ENCODE measurements at regions not wholly inside any gene's neighbourhood (a gene's known extent, or its start where the extent isn't known, plus 50 kb on each side); places are given as distances from the start of the nearest gene placed in this dataset.

DNA sequence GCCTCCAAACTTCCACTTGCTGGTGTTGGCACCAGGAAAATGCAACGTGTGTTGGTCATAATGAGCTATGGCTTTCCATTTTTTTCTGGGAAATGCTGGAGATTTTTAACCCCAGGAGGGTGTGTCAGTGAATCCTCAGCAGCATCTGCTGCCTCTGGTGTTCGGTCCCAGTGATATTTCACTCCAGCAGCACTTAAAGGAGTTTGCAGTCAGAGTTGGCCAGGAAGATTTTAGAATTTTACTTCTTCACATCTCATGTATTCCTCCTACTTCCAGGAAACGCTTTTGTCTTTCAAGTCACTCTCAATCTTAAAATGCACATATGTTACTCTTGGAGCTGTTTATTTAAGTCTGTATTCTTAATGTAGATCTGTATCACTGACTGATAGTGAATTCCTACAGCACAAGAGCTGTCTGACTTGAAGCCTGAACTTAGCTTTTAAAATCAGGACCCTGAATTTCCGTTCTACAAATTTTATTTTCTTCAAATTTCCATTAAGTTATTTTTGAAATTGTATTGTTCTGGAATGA lies 903.4 kb upstream of the SLC10A2 start:
- TF ChIP-seq CTCF (IDR thresholded peaks at IDR 0.05; ENCODE audit: borderline replicate concordance, extremely low read depth, low read length, poor library complexity, severe bottlenecking) = no peak
- TF ChIP-seq EZH2 (IDR thresholded peaks at IDR 0.05; ENCODE audit: borderline replicate concordance, low read depth, low read length, severe bottlenecking) = no peak
- H3K4me1 ChIP-seq (ENCODE audit: insufficient read depth, low read length) = no peaks in the 10 kb centered on the region
- H3K4me2 ChIP-seq (ENCODE audit: insufficient read depth, low read length) = no peak overlapping the region
- no peak for DNase-seq
- H3K36me3 ChIP-seq (ENCODE audit: insufficient read depth, low read length) = no peaks in the 10 kb centered on the region
- H4K20me1 ChIP-seq (ENCODE audit: insufficient read depth, low read length) = no peaks in the 10 kb centered on the region
- H3K79me2 ChIP-seq (ENCODE audit: insufficient read depth, low read length) = no peaks in the 10 kb centered on the region
- H2AFZ ChIP-seq (ENCODE audit: low read depth, low read length) = no peak overlapping the region
- no peak overlapping the region for H3K27ac ChIP-seq (ENCODE audit: low read length)
- no peaks in the 10 kb centered on the region for H3K9me3 ChIP-seq (ENCODE audit: insufficient read depth, low read length, severe bottlenecking)
- peaks cover 2% of the 10 kb centered on the region for H3K27me3 ChIP-seq (ENCODE audit: insufficient read depth, low read length, poor library complexity)
- H3K4me3 ChIP-seq (ENCODE audit: low read depth in 1 of 2, low read length in 2 of 2) = no peak overlapping the region
- no peak overlapping the region for H3K9ac ChIP-seq (ENCODE audit: low read depth, low read length)
- no peak for ATAC-seq (ENCODE audit: insufficient read depth, low read depth)

- Histone ChIP-seq H3K36me3 (ENCODE audit: insufficient read depth, low read length) (no peaks in the 10 kb centered on the region), H3K4me1 (ENCODE audit: insufficient read depth, low read length) (no peaks in the 10 kb centered on the region), H3K9me3 (ENCODE audit: insufficient read depth, low read length, severe bottlenecking) (no peaks in the 10 kb centered on the region), H3K4me3 (ENCODE audit: low read depth in 1 of 2, low read length in 2 of 2) (no peak overlapping the region), H3K27ac (ENCODE audit: low read length) (no peak overlapping the region), H3K27me3 (ENCODE audit: insufficient read depth, low read length, poor library complexity) (peaks cover 2% of the 10 kb centered on the region), H4K20me1 (ENCODE audit: insufficient read depth, low read length) (no peaks in the 10 kb centered on the region), H3K79me2 (ENCODE audit: insufficient read depth, low read length) (no peaks in the 10 kb centered on the region), H3K9ac (ENCODE audit: low read depth, low read length) (no peak overlapping the region), H2AFZ (ENCODE audit: low read depth, low read length) (no peak overlapping the region), H3K4me2 (ENCODE audit: insufficient read depth, low read length) (no peak overlapping the region)
- ATAC-seq (ENCODE audit: insufficient read depth, low read depth) (no peak), DNase-seq (no peak)
- TF ChIP-seq CTCF (IDR thresholded peaks at IDR 0.05; ENCODE audit: borderline replicate concordance, extremely low read depth, low read length, poor library complexity, severe bottlenecking) = no peak
- no peak for TF ChIP-seq EZH2 (IDR thresholded peaks at IDR 0.05; ENCODE audit: borderline replicate concordance, low read depth, low read length, severe bottlenecking)
Measured at GRCh38 chr13:103965506-103966243, 899.5 kb upstream of the SLC10A2 start.

DNA sequence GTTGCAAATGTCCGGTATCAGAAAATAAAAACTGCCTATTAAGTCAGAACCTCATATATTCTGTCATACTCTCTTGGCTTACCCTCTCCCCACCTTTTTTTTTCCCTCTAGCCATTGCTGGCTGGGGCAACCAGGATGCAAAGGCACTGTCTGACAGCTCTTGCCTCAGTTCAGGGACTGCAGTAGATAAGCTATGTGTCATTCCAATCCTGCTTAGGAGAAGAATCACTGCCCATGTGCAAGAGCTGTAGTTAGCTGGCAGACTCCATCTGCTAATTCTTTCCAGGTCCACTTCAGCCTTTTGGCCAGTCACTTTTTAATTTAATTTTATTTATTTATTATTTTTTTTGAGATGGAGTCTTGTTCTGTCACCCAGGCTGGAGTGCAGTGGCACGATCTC lies 895.6 kb upstream of the SLC10A2 start:
- ATAC-seq (ENCODE audit: insufficient read depth, low read depth) (no peak), DNase-seq (no peak)
- no peak for TF ChIP-seq EZH2 (IDR thresholded peaks at IDR 0.05; ENCODE audit: borderline replicate concordance, low read depth, low read length, severe bottlenecking)
- TF ChIP-seq CTCF (IDR thresholded peaks at IDR 0.05; ENCODE audit: borderline replicate concordance, extremely low read depth, low read length, poor library complexity, severe bottlenecking) = no peak
- Histone ChIP-seq H3K36me3 (ENCODE audit: insufficient read depth, low read length) (no peaks in the 10 kb centered on the region), H2AFZ (ENCODE audit: low read depth, low read length) (no peak overlapping the region), H3K9me3 (ENCODE audit: insufficient read depth, low read length, severe bottlenecking) (no peaks in the 10 kb centered on the region), H3K4me3 (ENCODE audit: low read depth in 1 of 2, low read length in 2 of 2) (no peak overlapping the region), H3K27ac (ENCODE audit: low read length) (no peak overlapping the region), H3K27me3 (ENCODE audit: insufficient read depth, low read length, poor library complexity) (no peaks in the 10 kb centered on the region), H3K4me1 (ENCODE audit: insufficient read depth, low read length) (no peaks in the 10 kb centered on the region), H3K4me2 (ENCODE audit: insufficient read depth, low read length) (no peak overlapping the region), H3K9ac (ENCODE audit: low read depth, low read length) (no peak overlapping the region), H4K20me1 (ENCODE audit: insufficient read depth, low read length) (no peaks in the 10 kb centered on the region), H3K79me2 (ENCODE audit: insufficient read depth, low read length) (no peaks in the 10 kb centered on the region)
